ENCODE measurements at regions not wholly inside any gene's neighbourhood (a gene's known extent, or its start where the extent isn't known, plus 50 kb on each side); places are given as distances from the start of the nearest gene placed in this dataset.
"Not testable (repeated sequence)": the region's sequence is repeated elsewhere in the genome, so short reads cannot be mapped to it uniquely, and the experiment has no call there.

DNA sequence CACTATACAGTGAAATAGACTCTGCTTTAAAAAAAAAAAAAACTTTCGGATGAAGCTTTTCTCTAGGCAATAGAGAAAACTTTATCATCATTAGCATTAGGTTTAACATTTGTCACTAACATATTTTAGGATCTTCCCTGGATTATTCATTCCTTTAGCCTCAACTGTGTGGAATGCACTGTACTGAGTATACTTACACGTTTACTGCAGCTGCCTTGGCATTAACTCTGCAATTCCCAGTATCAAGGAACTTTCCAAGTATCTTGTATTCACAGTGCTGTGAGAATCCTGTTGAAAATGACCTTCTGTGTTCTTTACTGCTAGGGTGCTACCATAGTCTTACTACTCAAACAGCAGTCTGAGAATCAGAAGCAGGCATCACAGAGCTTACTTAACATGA, 328.2 kb upstream of the COL3A1 start:
- peak; percentile 81 for DNase-seq

DNA sequence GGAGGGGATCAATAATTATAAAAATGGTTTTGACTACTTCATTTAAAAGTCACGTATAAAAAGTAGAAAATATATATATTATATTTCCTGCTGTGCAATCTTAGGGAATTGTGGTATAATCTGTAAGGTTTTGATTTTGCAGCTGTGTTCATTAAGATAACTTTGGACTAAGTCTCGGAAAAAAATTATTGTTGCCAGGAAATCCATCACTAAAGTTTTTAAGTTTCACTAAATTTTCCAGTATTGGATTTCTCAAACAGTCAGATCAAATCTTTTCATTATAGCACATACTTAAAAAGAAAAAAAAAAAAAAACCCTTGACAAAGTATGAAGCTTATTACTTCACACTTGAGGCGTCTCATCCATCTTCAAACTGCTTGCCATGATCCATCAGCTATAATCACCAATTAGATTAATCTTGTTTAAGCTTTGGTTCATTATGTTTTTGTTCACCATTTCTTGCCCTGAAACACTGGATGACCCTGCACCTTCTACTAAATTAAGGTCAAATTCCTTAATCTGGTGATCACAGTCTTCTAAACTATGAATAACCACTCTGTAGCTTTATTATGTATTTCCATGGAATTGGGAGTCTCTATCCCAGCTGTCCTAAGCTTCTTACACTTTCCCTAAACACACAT, 326.6 kb upstream of the COL3A1 start:
- no peak for DNase-seq

DNA sequence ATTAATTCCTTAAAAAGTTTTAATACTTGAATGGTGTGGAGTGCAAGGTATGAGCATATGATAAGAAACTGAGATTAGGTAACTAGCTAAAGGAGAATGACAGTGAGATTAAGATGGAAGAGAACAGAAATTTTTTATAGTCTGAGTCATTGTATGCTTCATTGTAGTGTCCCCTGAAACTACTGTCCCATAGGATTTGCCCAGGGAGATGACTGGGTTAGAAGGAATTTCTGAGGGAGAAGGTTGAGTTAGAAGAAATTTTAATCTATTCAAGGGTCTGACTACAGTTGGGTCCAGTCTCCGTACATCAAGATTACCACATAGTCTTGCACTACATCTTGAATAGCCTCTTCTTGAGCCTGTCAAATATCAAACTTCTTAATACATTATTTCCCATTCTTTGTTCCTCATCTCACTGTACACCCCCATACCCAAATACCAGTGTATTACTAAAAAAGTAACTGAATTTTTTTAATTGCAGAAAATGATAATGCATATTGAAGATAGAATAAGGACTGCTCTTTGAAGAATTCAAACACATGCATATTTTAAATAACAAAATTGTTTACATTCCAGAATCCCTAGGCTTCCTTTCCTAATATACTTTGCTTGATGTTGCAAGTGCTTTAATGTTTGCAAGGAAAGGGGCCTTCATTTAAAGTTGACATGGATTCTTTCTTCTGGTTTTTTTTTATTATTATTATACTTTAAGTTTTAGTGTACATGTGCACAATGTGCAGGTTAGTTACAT, 314.3 kb upstream of the COL3A1 start:
- peak; percentile 96 for DNase-seq

DNA sequence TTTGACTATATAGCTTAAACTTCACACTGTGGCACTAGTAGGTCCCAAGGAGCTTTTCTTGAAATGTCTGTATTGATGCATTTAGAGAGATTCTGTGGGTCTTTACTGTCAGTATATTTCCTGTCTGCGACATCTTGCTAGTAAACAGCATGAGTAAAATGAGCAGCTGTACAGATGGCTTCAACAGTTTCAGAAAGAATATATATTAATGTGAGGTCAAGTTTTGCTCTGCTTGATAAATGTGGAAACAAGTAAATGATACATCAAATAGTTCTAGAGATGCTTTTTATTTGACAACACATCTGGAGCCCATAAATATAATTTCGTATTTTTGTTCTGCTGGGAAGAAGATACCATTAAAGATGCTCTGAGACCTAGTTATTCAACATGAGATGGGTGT, 310.9 kb upstream of the COL3A1 start:
- no peak for DNase-seq

DNA sequence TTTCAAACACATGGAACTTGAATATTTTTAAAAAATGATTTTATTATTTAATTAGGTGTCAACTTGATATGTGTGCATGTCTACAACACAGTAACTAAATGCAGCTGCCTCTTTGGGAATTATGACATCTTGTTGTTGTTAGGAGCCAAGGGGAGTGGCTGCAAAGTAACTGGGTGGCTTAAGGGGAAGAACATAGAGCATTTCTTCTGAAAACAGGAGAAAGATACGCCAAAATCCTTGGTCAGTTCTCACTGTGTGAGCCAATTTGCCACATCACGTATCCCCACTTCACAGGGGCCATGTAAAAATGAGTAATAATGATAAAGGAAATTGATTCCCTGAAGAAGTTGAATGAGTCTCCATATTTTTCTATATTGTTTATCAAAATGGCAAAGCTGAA, 309.8 kb upstream of the COL3A1 start:
- DNase-seq, result no peak

DNA sequence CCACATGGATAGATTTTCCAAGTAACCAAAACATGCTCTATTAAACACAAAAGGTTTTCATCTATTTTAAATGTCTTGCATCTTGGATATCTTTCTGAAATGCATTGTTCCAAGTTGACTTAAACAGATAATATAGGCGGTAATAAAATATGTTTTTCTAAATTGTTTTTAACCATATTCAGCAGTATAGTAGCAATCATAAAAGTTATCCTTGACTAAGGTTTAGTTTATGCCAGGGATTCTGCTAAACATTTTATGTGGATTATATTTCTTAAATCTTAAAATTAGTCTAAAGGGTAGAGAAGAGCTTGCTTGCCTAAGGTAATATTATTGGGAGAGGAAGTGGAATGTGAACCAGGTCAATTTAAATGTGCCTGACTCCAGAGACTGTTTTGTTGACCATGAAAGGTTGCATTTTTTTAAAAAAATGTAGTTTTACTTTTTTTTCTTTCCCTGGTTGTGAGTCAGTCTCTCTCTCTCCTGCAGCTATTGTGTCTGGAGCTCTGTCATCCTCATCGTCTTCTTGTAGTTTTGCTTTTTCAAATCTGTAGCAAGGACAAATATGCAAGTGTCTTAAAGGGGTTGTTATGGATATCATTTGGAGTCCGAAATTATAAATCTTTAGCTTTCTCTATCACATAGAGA, 309.1 kb upstream of the COL3A1 start:
- DNase-seq, result peak; percentile 67

DNA sequence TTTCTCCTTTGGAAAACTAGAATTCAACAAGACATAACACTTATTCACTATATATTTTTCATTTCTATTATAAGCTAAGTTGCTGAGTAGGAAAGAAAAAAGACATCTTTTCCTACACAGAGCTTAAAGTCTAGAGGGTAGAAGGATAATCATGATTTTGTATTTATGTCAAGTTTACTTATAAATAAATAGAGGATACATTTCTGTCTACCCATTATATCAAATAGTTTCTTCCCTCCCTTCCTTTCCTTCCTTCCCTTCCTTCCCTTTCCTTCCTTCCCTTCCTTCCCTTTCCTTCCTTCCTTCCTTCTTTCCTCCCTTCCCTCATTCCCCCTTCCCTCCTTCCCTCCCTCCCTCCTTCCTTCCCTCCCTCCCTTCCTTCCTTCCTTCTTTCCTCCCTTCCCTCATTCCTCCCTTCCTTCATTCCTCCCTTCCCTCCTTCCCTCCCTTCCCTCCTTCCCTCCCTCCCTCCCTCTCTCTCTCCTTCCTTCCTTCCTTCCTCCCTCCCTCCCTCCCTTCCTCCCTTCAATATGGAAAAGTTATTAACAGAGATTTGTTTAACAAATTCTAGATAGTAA, 308.4 kb upstream of the COL3A1 start:
- DNase-seq, result no peak

DNA sequence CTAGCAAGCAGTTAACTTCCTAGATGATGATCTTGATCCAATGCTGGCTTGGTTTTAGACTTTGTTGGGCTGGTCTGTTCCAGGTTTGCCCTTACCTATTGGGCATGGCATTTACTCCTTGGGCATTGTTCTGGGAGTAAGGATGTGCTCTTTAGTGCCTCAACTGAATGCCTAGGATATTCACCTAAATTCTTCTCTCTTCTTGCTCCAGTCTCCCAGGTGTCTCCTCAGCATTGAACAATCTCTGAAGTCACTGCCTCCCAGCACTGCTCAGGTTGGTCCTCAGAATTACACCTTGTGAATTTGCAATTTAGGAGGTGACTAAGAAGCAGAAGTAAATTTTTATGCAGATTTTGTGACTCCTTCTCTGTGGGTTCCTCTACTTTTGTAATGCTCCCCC, 307.7 kb upstream of the COL3A1 start:
- no peak for DNase-seq

DNA sequence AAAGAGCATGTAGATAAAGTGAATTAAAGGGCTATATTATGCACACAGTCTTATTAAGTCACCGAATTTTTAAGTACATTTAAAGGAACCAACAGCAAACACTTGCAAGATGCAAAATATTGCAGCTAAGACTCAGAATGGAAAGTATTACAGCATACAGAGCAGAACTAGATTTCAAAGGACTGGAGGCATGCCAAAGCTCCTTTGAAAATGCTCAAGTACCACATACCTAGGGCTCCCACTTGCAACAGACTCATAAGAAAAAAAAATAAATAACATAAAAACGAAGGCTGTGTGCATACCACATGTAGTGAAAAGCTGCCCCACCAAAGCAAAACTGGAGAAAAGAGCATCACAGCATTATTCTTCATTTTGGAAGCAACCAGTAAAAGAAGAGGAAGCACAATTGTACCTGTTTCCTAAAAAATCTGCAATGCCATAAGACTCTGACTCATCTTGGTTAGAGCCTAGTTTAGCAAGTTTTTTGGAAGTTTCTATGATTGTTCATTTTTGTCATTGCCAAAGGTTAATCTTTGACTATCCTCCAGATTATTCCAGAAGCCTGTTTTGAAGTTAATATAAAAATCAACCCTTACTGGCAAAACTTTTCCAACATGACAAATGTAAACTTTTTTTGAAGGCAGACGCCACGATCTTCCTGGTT, 306.0 kb upstream of the COL3A1 start:
- peak; percentile 68 for DNase-seq

DNA sequence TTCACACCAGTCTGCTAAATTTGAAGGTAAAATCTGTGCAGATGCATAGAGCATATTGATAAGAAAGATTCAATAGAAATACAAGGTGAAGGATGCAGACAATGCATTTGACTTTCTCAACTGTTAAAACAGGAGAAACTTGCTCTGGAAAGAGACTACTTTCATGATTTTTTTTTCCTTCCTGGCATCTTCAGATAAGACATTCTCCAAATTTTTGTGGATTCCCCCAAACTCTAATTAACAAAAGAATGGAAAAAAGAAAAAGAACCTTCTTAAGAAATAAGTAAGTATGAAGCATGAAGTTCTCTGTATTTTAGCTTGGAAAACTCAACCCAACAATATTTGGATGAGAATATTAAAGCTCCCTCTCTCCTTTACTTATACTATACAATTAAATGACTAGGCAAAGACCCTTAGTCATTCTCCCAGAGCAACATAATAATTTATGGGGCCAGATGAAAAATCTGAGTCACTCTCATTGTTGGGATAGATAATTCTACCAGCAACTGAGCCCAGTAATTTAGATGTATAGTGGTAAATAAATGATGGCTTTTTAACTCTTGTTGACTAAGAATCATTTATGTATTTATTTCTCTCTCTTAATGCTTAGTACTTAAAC, 298.7 kb upstream of the COL3A1 start:
- DNase-seq, result peak; percentile 68

DNA sequence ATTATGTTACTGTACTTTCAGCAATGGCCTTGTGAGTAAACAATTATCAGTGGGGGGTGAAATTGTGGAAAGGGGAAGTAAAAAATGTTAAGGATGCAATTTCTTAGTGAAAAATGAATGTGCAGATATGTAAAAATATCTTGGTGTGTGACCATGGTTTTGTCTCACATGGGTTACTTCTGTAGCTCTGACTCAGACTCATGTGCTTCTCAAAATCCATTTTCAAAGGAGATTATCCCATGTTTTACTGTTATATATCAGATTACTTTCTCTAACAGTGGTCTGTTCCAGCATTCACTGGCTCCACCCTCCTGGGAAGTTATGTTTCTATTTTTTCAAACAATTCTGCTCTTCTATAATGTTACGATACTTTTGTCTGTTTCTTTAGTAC, 298.2 kb upstream of the COL3A1 start:
- peak; percentile 45 for DNase-seq

DNA sequence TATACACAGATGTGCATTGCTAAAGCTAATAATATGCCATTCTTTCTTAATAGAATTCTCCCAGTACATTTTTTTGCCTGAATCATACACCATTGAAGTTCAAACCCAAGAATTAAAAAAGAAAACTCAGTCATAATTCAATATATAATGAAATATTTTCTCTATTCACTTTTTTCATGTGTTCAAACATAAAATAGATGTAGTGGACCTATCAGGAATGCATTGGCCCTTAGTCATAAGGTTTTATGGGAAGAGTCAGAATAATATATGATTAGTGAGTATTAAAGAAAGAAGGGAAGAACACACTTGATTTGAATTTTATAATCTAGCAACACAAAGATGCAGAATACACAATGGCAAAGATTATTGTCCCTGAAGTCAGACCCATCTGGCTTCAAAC, 297.0 kb upstream of the COL3A1 start:
- DNase-seq, result peak; percentile 13

DNA sequence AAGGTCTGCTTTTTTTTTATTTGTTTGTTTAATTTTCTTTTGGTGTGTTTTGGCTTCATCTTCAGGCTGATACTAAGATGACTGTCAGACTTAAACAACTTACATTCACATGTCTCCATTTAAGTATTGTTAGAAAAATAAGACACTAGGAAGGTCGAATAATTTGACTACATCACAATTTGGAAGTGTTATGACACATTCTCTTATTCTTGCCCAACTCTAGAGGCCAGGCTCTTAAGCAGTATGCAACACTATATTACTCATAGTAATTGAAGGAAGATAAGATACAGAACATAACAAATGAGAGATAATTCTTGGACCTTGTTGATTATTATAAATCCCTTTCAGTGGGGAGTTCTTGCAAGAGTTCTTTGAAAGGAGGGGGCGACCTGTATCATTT, 295.3 kb upstream of the COL3A1 start:
- peak; percentile 45 for DNase-seq

DNA sequence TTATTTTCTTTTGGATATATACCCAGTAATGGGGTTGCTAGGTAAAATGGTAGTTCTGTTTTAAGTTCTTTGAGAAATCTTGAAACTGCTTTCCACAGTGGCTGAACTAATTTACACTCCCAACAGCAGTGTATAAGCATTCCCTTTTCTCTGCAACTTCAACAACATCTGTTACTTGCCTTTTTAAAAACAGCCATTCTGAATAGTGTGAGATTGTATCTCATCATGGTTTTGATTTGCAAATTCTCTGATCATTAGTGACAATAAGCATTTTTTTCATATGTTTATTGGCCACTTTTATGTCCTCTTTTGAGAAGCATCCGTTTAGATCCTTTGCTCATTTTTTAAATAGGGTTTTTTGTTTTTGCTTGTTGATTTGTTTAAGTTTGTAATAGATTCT, 291.3 kb upstream of the COL3A1 start:
- DNase-seq, result no peak

DNA sequence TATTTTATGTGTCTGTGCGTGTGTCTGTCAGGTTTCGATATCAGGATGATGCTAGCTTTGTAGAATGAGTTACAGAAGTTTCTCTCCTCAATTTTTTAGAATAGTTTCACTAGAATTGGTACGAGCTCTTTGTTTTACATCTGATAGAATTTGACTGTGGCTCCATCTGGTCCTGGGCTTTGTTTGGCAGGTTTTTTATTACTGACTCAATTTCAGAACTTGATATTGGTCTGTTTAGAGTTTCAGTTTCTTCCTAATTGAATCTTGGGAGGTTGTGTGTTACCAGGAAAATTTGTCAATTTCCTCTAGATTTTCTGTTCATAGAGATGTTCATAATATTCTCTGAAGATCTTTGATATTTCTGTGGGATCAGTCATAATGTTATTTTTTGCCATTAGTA, 289.4 kb upstream of the COL3A1 start:
- no peak for DNase-seq

DNA sequence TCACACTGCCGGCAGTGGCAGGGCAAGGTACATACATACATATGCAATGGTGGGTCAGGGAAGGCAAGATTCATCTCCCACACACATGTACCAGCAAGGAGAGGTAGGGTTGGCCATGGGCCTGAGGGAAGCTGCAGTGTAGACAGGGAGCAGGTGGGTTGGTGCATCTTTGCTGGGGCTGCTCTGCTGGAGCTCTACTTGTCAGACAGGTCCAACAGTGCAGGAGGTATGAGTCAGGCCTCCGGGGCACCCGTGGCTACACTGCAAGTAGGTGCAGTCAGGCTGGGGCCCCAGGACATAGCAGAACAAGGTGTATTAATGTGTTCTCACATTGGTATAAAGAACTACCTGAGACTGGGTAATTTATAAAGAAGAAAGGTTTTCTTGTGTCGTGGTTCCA, 281.1 kb upstream of the COL3A1 start:
- DNase-seq, result no peak

DNA sequence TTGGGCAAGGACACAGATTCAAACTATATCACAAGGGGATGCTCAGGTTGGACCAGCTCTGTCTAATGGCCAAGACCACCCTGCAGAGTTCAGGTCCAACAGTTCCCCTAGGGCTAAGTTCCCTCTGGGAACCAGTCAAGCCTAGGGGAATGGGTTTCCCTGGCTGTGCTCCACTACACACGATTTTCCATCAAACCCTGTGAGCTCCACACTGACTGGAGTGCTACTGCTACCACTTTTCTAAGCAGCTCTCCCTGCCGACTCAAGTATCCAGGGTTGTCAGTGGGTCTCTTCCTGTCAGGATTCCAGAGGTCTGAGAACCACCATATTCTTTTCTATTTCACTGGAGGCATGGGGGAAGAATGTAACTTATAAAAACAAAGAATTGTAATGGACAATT, 280.4 kb upstream of the COL3A1 start:
- DNase-seq, result peak; percentile 16

DNA sequence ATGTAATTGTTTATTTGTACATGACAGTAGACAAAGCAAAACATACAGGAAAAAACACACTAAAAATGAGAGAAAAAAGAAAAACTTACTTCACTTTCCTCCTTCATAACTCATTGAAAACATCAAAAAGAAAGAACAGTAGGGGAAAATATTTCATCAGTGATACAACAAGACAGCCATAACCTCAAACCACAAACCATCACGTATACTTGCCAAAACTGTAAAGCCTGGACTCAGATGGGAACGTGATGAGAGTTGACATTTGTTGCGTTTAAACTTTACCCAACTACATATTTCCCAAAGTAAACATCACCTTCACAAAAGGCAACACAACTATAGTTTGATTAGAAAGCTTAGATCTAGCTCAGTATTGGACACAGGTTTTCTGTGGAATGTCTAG, 278.2 kb upstream of the COL3A1 start:
- DNase-seq, result peak; percentile 79

DNA sequence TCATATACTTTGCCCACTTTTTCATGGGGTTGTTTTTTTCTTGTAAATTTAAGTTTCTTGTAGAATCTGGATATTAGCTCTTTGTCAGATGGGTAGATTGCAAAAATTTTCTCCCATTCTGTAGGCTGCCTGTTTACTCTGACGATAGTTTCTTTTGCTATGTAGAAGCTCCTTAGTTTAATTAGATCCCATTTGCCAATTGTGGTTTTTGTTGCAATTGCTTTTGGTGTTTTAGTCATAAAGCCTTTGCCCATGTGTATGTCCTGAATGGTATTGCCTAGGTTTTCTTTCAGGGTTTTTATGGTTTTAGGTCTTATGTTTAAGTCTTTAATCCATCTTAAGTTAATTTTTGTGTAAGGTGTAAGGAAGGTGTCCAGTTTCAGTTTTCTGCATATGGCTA, 276.0 kb upstream of the COL3A1 start:
- DNase-seq, result not testable (repeated sequence)

DNA sequence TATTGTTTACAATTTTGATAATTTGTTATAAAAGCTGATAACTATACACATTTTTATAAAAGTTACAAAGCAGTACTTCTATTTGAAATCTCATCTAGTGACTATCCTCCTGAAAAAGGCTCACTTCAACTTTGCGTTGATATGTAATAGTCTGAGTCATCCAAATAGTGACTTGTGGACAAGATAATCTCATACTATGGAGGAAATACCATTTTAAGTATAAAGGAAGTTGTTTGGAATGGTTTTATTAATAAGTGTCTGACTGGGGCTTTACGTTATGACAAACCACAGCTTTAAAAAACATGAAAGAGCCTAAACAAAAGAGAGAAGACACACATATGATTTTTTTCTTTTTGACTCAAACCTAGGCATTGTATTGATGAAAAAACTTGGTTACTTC, 272.3 kb upstream of the COL3A1 start:
- DNase-seq, result peak; percentile 80

DNA sequence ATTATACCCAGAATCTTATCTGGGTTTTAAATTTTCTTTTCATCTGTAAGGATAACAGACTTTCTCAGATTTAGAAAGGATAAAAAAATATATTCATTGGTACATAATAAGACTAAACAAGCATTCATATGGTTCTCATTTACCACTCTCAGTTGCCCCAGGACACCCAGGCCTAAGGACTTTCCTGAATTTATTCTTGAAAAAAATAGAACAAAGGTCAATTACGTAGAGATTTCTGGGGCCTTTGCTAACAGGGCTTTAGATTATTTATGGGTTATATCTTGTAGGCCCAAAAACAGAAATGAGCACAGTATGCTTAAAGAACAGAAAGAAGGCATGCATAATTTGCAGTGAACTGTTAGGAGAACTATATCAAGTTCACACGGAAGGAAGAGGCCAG, 269.0 kb upstream of the COL3A1 start:
- DNase-seq, result no peak

DNA sequence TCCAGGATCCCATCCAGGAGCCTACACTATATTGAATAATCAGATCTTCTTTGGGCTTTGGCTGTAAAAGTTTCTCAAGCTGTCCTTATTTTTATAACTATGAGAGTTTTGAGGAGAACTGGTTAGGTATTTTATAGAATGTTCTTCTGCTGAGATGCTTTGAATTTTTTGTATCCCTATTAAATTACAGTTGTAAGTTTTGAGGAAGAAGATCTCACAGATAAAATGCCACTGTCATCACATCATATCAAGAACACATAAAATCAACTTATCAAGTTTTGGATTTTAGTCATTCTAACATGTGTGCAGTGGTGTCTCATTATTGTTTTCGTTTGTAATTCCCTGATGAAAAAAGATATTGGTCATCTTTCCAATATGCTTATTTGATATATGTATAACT, 260.2 kb upstream of the COL3A1 start:
- no peak for DNase-seq
